Lung (tissue), 11 donors: ENCODE measurements at regions not wholly inside any gene's neighbourhood (a gene's known extent, or its start where the extent isn't known, plus 50 kb on each side); places are given as distances from the start of the nearest gene placed in this dataset.

Experiments used
- ATAC-seq: fragments of 200-7000 bp; cut with Tn5 transposase; one replicate; pipeline ENCODE4 v1.9.1; 2020; ENCODE audit warnings: moderate number of reproducible peaks; ENCODE audit not compliant: insufficient read depth, low FRiP score
- DNase-seq, 3 donors: peaks; one replicate each; pipeline ENCODE4 v3.0.0-alpha.2; 2013 to 2017
- H3K27ac ChIP-seq, 2 donors: one replicate each; pipeline ENCODE4 v1.5.1; 2013; ENCODE audit warnings: mild to moderate bottlenecking in 2 of 2, moderate library complexity in 2 of 2, control low read depth in 1 of 2, inconsistent platforms in 1 of 2, low read depth in 1 of 2, low read length in 1 of 2
- H3K27me3 ChIP-seq, 3 donors: one replicate each; pipeline ENCODE4 v1.5.1; 2013; ENCODE audit warnings: low read length in 2 of 3; ENCODE audit not compliant: control insufficient read depth in 3 of 3, insufficient read depth in 3 of 3
- H3K36me3 ChIP-seq, 4 donors: one replicate each; pipeline ENCODE4 v1.5.1; 2013; ENCODE audit warnings: low read length in 4 of 4, mild to moderate bottlenecking in 1 of 4, moderate library complexity in 1 of 4; ENCODE audit not compliant: control insufficient read depth in 4 of 4, insufficient read depth in 4 of 4
- H3K4me1 ChIP-seq, 5 donors: one replicate each; pipeline ENCODE4 v1.5.1; 2013; ENCODE audit warnings: low read length in 5 of 5, mild to moderate bottlenecking in 2 of 5, moderate library complexity in 1 of 5; ENCODE audit not compliant: control insufficient read depth in 5 of 5, insufficient read depth in 5 of 5
- H3K4me3 ChIP-seq: one replicate; pipeline ENCODE4 v1.5.1; 2013; ENCODE audit warnings: mild to moderate bottlenecking, control low read depth, moderate library complexity
- H3K9ac ChIP-seq, 2 donors: one replicate each; pipeline ENCODE4 v1.5.1; 2013; ENCODE audit warnings: low read length in 2 of 2, control low read depth in 1 of 2; ENCODE audit not compliant: insufficient read depth in 1 of 2
- H3K9me3 ChIP-seq, 4 donors: one replicate each; pipeline ENCODE4 v1.5.1; 2013; ENCODE audit warnings: low read length in 3 of 4, mild to moderate bottlenecking in 1 of 4, moderate library complexity in 1 of 4; ENCODE audit not compliant: control insufficient read depth in 4 of 4, insufficient read depth in 3 of 4
- WGBS, 2 donors: extraction: QIAGEN DNeasy Blood & Tissue Kit; methylation state at CpG; one replicate each; pipeline ENCODE4 v1.1.7; 2013; 5-methylcytosine and 5-hydroxymethylcytosine counted together
- TF ChIP-seq, protein P1 (sequence below): IDR thresholded peaks from 2 replicates; pipeline ENCODE4 v1.5.1; 2012; ENCODE audit warnings: mild to moderate bottlenecking; ENCODE audit errors: control extremely low read depth, extremely low read depth
- donor health status: control.
- donor health status: control.
- donor health status: Bipolar disorder and iron deficiency.
- donor health status: healthy.
- donor health status: DM: yes; HTN: yes; CAD: no.

DNA sequence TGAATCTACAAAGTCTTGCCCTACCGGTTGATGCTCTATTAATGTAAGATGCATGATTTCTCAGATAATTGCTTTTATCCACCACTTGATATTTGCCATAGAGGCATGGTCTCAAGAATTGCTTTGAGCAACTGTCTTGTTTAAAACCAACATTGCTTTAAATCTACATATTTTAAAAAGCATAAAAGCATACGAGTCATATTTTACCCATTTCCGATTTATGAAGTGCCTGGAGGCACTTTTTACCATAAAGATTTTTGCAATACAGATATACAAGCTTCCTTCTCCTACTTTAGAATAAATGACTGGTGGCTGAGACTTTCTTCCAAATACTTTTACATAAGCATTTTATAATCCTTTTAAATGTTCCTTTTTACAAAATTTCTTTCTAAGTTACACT, 517.6 kb downstream of the TXNL1 start:
- TF ChIP-seq, protein P1, sequence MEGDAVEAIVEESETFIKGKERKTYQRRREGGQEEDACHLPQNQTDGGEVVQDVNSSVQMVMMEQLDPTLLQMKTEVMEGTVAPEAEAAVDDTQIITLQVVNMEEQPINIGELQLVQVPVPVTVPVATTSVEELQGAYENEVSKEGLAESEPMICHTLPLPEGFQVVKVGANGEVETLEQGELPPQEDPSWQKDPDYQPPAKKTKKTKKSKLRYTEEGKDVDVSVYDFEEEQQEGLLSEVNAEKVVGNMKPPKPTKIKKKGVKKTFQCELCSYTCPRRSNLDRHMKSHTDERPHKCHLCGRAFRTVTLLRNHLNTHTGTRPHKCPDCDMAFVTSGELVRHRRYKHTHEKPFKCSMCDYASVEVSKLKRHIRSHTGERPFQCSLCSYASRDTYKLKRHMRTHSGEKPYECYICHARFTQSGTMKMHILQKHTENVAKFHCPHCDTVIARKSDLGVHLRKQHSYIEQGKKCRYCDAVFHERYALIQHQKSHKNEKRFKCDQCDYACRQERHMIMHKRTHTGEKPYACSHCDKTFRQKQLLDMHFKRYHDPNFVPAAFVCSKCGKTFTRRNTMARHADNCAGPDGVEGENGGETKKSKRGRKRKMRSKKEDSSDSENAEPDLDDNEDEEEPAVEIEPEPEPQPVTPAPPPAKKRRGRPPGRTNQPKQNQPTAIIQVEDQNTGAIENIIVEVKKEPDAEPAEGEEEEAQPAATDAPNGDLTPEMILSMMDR = no peak
- Histone ChIP-seq H3K27ac (no peak overlapping the region), H3K9ac (no peak overlapping the region), H3K4me3 (no peak overlapping the region), H3K4me1 (peaks cover 0 to 7% (median 0%) of the 10 kb centered on the region in 5 donors), H3K9me3 (no peaks in the 10 kb centered on the region), H3K36me3 (no peaks in the 10 kb centered on the region), H3K27me3 (no peaks in the 10 kb centered on the region)
- 97 to 99% methylated on average over 3 of the region's 3 CpGs for WGBS, 2 donors
- ATAC-seq (no peak), DNase-seq (no peak)

DNA sequence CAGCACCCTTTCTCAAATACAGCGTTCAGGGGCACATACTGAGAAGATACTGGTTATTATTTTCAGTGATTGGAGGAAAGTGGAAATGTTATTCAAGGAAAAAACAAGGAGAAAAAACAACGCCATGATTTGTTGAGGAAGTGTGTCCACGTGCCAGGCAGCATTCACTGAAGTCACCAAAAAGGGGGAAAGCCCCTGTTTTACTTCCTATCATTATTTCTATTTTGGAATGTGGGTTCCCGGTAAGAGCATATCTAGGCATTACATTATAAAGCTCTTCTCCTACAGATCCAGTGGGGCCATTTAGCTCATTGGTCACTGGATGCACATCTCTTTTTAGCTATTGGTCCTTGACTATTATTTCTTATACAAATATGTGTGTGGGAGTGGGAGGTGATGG, 518.7 kb downstream of the TXNL1 start:
- Histone ChIP-seq H3K27ac (no peak overlapping the region), H3K36me3 (no peaks in the 10 kb centered on the region), H3K9ac (no peak overlapping the region), H3K4me3 (no peak overlapping the region), H3K27me3 (no peaks in the 10 kb centered on the region), H3K4me1 (peaks cover 0 to 7% (median 0%) of the 10 kb centered on the region in 5 donors), H3K9me3 (no peaks in the 10 kb centered on the region)
- ATAC-seq (no peak), DNase-seq (no peak)
- TF ChIP-seq, protein P1 = no peak
- 80 to 89% methylated on average over 4 of the region's 4 CpGs for WGBS, 2 donors

DNA sequence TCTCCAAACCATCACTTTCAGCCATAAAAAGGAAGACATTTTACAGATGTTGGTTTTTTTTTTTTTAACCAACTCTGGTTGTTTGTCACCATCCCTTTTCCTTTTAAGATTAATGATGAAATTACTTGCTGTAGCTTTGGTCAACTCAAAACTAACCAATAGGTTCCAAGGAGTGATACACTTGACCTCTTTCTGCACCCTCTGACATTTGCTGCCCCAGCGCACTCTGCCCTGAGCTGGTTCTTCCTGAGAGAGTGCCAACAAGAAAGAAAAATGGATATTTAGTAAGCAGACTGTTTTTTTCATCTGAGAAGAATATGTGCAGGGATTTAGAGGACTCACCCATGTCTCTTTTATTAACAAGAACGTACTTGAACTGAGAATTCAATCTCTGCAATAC, 520.0 kb downstream of the TXNL1 start:
- H3K4me3 ChIP-seq = no peak overlapping the region
- 77 to 89% methylated on average over 2 of the region's 2 CpGs for WGBS, 2 donors
- ATAC-seq (no peak), DNase-seq (no peak)
- TF ChIP-seq, protein P1 = no peak
- no peaks in the 10 kb centered on the region for H3K36me3 ChIP-seq
- H3K9me3 ChIP-seq = no peaks in the 10 kb centered on the region
- H3K9ac ChIP-seq = no peak overlapping the region
- no peaks in the 10 kb centered on the region for H3K27me3 ChIP-seq
- peaks cover 0 to 7% (median 0%) of the 10 kb centered on the region in 5 donors for H3K4me1 ChIP-seq
- H3K27ac ChIP-seq = no peak overlapping the region
